ENCODE measurements at regions not wholly inside any gene's neighbourhood (a gene's known extent, or its start where the extent isn't known, plus 50 kb on each side); places are given as distances from the start of the nearest gene placed in this dataset.

- Histone ChIP-seq H3K9me3 (ENCODE audit: low read length) (no peaks in the 10 kb centered on the region), H4K20me1 (ENCODE audit: insufficient read depth, low read length) (no peaks in the 10 kb centered on the region), H2AFZ (ENCODE audit: low read length) (no peak overlapping the region), H3K4me1 (ENCODE audit: insufficient read depth, low read length, poor library complexity, severe bottlenecking) (no peaks in the 10 kb centered on the region), H3K4me3 (ENCODE audit: low read depth, low read length, poor library complexity, severe bottlenecking) (no peak overlapping the region), H3K79me2 (ENCODE audit: insufficient read depth, low read depth, low read length) (no peaks in the 10 kb centered on the region), H3K36me3 (ENCODE audit: insufficient read depth, low read length) (no peaks in the 10 kb centered on the region), H3K4me2 (ENCODE audit: low read length) (no peak overlapping the region), H3K9me2 (ENCODE audit: insufficient read depth, low read length) (no peaks in the 10 kb centered on the region), H3K27ac (ENCODE audit: low read depth, low read length, poor library complexity, severe bottlenecking) (no peak overlapping the region)
- ChIA-PET POLR2A (interaction anchor here (0.7 kb wide), 1 partner anchor 13 kb away, joined by 5 read pairs; no protein-coding TSS in a partner anchor), CTCF (ENCODE audit: unreplicated experiment) (no interaction called here)
- no peak for TF ChIP-seq EZH2phosphoT487 (IDR thresholded peaks at IDR 0.05; ENCODE audit: borderline replicate concordance, low read depth, low read length)
- no TSS peak for BruUV-seq (replicated peaks)
- DNase-seq (ENCODE audit: low spot score), result no peak
- intact Hi-C loops (cut with micrococcal nuclease; ENCODE audit: unreplicated experiment), result no loop called here
Observed at GRCh38 chr5:77948476-77948875, 172.3 kb upstream of the TBCA start.

GRCh38 chr5:77947041-77947428 is 170.9 kb upstream of the TBCA start:
- CTCF ChIA-PET (ENCODE audit: unreplicated experiment), result no interaction called here
- H2AFZ ChIP-seq (ENCODE audit: low read length), result no peak overlapping the region

GRCh38 chr5:77946381-77947040 is 170.4 kb upstream of the TBCA start:
- Histone ChIP-seq H3K36me3 (ENCODE audit: insufficient read depth, low read length) (no peaks in the 10 kb centered on the region), H4K20me1 (ENCODE audit: insufficient read depth, low read length) (no peaks in the 10 kb centered on the region), H3K27ac (ENCODE audit: low read depth, low read length, poor library complexity, severe bottlenecking) (no peak overlapping the region), H3K4me3 (ENCODE audit: low read depth, low read length, poor library complexity, severe bottlenecking) (no peak overlapping the region), H3K79me2 (ENCODE audit: insufficient read depth, low read depth, low read length) (no peaks in the 10 kb centered on the region), H3K9me2 (ENCODE audit: insufficient read depth, low read length) (no peaks in the 10 kb centered on the region), H3K9me3 (ENCODE audit: low read length) (no peaks in the 10 kb centered on the region), H3K4me1 (ENCODE audit: insufficient read depth, low read length, poor library complexity, severe bottlenecking) (no peaks in the 10 kb centered on the region), H2AFZ (ENCODE audit: low read length) (no peak overlapping the region), H3K4me2 (ENCODE audit: low read length) (no peak overlapping the region)
- intact Hi-C loops (cut with micrococcal nuclease; ENCODE audit: unreplicated experiment), result no loop called here
- ChIA-PET POLR2A (interaction anchor here (0.6 kb wide), 1 partner anchor 94 kb away, joined by 3 read pairs; no protein-coding TSS in a partner anchor), CTCF (ENCODE audit: unreplicated experiment) (no interaction called here)
- BruUV-seq (replicated peaks), result no TSS peak
- TF ChIP-seq EZH2phosphoT487 (IDR thresholded peaks at IDR 0.05; ENCODE audit: borderline replicate concordance, low read depth, low read length) (no peak), CTCF (conservative IDR thresholded peaks at IDR 0.05; ENCODE audit: low read length) (no peak)
- no peak for DNase-seq (ENCODE audit: low spot score)

More at GRCh38 chr5:77947041-77947428, 170.9 kb upstream of the TBCA start:
- no TSS peak for BruUV-seq (replicated peaks)
- H3K4me2 ChIP-seq (ENCODE audit: low read length), result no peak overlapping the region
- no peak for TF ChIP-seq EZH2phosphoT487 (IDR thresholded peaks at IDR 0.05; ENCODE audit: borderline replicate concordance, low read depth, low read length)
- TF ChIP-seq CTCF (conservative IDR thresholded peaks at IDR 0.05; ENCODE audit: low read length), result no peak
- no peaks in the 10 kb centered on the region for H3K9me3 ChIP-seq (ENCODE audit: low read length)
- no peaks in the 10 kb centered on the region for H3K36me3 ChIP-seq (ENCODE audit: insufficient read depth, low read length)
- no peaks in the 10 kb centered on the region for H3K79me2 ChIP-seq (ENCODE audit: insufficient read depth, low read depth, low read length)
- POLR2A ChIA-PET, result no interaction called here
- no peak for DNase-seq (ENCODE audit: low spot score)
- no peaks in the 10 kb centered on the region for H3K9me2 ChIP-seq (ENCODE audit: insufficient read depth, low read length)
- H4K20me1 ChIP-seq (ENCODE audit: insufficient read depth, low read length), result no peaks in the 10 kb centered on the region
- no peak overlapping the region for H3K27ac ChIP-seq (ENCODE audit: low read depth, low read length, poor library complexity, severe bottlenecking)
- H3K4me3 ChIP-seq (ENCODE audit: low read depth, low read length, poor library complexity, severe bottlenecking), result no peak overlapping the region
- no peaks in the 10 kb centered on the region for H3K4me1 ChIP-seq (ENCODE audit: insufficient read depth, low read length, poor library complexity, severe bottlenecking)
- intact Hi-C loops (cut with micrococcal nuclease; ENCODE audit: unreplicated experiment), result no loop called here

All from OCI-LY7 (cell line).